Activated CD4-positive, CD25-positive, alpha-beta regulatory T cell (primary cell): ENCODE measurements at regions not wholly inside any gene's neighbourhood (a gene's known extent, or its start where the extent isn't known, plus 50 kb on each side); places are given as distances from the start of the nearest gene placed in this dataset.
"Not testable (repeated sequence)": the region's sequence is repeated elsewhere in the genome, so short reads cannot be mapped to it uniquely, and the experiment has no call there.

ENCODE experiments used
- DNase-seq, 4 experiments: peaks; one replicate each; lab custom pipeline; 2025; lab: John Stamatoyannopoulos, UW

- no peak for DNase-seq
Measured at GRCh38 chr7:121521711-121522400, 125.7 kb upstream of the FAM3C start.

DNA sequence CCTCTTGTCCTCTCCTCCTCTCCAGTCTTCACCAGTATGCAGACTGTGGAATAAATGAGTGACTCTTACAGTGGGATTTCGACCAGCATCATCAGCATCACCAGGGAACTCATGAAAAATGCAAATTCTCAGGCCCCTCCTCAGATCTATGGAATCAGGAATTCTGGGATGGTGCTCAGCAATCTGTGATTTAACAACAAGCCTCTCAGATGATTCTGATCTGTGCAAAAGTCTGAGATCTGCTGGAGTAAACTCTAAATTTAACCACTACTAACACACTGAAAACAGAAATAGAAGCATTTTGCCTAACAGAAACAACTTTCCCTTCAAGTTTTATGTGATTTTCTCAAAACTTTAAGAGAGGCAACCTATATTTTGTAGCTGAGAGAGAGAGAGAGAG, 124.8 kb upstream of the FAM3C start:
- no peak for DNase-seq

DNA sequence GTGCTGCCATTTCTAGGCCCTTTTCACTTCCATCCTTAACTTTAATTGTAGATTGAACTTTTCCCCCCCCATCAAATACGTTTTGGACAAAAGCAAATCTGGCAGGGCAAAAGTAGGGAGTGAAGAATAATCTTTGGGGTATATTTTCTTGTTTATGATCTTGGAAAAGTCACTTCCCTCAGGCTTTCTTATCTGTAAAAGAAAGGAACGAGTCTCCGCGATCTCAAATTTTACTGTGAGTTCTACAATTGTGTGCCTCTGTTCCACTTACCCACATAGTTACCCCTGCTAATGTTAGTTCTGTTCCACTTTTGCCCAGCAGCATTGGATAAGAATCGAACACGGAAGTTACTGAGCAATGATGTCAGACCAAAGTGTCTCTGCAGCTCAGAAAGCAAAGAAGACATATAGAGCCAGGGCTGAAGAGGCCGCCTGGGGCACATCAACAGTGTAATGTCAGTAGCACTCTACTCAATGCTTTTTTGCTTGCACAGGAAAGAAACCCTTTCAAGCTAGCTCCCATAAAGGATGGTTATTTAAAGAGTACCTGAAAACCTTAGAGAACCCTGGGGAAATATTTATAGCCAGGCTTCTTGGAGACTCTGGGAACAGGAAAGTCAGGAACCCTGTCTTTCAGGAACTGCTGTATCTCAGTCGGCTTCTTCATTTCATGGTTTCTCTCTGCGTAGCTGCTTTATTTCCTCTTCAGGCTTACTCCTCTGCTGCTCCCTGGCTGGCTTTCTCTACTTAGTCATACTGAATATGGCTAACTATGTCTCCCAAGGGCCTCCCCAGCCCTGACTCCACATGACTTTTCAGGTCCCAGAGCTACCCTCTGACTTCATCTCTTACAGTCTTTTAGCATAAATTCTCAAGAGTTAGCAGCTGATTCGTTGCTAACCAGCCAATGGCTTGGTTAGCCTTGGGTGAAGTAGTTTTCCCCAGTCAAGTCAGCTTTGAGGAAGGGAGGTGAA, 123.7 kb upstream of the FAM3C start:
- no peak for DNase-seq

GRCh38 chr7:121517591-121517990, 121.5 kb upstream of the FAM3C start:
- no peak for DNase-seq

GRCh38 chr7:121516821-121517220, 120.7 kb upstream of the FAM3C start:
- DNase-seq, result no peak

DNA sequence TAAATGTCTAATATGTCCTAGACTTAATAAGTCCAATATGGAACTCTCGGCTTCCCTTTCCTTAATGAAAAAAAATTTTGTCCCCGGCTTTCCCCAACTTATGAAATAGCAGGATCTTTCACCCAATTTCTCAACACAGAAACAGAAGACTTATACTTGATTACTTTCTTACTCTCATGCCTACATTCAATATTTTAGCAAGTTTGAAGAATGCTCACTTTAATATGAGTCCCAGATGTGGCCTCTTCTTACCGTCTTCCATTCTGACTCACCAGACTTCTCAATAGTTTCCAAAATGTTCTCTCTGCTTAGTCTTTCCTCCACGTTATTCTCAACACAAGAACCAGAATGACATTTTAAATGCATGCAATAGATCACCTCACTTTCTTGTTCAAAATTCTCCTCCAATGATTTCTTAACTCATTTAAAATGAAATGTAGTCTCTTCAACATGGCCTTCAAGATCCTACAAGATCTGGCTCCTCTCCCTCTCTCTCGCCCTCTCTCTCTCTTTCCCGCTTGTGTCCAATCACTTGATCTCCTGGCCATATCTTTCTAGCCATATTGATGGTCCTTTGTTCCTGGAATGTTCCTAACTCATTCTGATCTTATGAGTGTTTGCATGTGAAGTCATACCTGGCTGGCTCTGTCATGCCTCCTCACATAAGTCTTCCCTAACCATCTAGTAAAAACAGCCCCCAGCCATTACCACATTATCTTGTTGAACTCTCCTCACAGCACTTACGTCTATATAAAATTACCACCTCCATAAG, 119.7 kb upstream of the FAM3C start:
- DNase-seq, result no peak

GRCh38 chr7:121515229-121515628, 119.1 kb upstream of the FAM3C start:
- no peak for DNase-seq

DNA sequence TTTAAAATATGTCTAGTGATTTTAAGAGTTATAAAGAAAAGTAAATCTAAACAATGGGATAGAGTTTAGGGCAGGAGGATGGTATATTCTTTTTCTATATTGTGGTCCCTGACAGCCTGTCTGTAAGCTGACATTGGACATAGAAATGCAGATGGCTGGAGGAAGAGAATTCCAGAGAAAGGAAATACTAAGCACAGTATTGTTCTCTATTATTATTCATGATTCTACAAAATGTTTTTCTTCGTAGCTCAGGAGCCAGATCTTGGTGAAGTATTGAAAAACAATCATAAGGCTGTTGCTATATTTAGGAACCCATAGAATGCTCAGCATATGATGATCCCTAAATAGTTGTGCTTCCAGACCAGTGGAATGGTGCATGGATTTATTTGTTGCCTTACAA, 117.0 kb upstream of the FAM3C start:
- DNase-seq, result no peak

DNA sequence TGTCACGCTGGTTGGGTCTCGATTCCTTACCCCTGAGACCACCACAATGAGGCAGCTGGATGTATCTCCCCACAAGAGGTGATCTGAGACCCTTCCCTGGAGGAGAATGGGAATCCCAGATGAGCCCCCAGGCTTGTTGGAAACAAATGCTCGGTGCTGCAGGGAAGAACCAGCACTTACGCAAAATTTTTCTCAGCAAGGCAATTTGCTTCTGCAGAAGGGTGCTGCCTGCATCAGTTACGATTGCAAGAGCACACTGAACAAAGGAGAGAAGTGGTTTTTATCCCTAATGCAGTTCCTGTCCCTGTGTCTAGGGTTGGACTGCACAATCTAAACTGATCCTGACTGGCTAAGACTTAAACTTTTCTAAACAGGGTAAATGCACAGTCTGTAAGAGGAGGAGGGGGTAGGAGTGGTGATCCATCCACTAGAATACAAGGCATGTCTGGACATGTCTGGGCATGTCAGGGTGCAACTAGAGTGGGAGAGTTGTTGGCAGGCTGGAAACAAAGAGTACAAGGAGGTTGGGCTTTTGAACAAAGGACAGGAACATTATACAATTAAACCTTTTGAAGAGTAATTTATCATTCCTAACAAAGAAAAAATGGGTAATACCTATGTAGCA, 114.9 kb upstream of the FAM3C start:
- DNase-seq, result no peak

DNA sequence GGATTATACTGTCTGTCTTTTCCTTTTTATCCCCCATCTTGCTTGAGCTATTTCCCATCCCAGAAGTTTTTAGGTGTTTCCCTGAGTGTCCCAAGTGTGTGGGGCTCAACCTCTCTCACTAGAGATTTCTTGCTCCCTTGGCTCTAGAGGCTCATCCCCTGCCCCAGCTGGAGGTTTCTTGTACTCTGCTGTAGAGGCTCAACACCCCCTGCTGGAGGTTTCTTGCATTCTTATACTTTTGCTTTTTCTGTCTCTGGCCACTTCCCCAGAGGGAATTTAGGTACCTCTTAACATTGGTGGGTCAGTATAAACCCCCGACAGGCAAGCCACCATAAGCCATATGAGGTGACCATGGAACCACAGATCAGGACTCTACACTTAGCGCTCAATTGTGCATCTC, 114.2 kb upstream of the FAM3C start:
- DNase-seq, result no peak

- DNase-seq, result no peak
Measured at GRCh38 chr7:121505540-121506182, 109.6 kb upstream of the FAM3C start.

GRCh38 chr7:121505021-121505420, 108.9 kb upstream of the FAM3C start:
- no peak for DNase-seq

DNA sequence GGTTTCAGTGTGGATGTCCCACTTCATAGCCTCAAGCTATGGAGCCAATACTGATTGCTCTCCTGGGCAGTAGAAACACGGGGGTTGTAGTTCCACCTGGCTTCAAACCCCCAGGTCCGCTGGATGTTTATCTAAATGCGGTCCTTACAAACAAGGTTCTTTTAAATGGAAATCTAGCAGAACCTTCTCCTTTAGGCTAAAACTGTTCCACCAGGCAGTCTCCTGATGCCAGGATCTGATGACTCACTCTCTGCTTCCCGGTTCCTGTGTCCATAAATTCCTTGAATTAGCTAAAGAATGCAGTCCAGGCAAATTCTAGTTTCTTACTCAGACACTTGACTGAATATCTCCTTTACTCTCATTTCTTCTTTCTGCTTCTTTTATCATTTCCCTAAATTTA, 108.4 kb upstream of the FAM3C start:
- DNase-seq, result no peak

DNA sequence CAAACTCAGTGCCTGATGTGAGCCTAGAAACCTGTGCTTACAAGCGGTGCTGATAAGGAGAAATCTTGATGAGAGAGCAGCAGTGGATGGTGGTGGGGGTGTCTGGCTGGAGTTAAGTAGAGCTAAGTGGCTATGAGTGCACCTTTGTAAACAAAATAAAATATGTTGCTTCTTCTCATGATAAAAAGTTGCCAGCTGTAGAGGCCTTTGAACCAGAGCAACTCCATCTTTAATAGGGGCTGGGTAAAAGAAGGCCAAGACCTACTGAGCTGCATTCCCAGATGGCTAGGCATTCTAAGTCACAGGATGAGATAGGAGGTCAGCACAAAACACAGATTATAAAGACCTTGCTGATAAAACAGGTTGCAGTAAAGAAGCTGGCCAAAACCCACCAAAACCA, 107.6 kb upstream of the FAM3C start:
- no peak for DNase-seq

DNA sequence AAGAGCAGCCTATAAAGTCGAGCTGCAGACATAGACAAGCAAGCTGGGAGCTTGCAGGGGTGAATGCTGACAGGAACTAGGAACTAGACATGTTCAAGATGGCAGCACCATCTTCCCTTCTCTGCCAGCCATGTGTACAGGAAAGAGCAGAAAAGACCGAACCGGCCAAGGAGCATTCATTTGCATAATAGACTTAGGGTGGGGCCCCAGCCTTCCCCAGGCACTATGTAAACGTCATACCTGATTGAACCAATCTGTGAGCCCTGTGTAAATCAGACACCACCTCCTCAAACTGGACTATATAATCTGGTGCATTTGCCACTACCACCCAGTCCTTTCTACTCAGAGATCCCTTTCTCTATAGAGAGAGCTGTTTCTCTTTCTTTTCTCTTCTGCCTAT, 106.9 kb upstream of the FAM3C start:
- no peak for DNase-seq

DNA sequence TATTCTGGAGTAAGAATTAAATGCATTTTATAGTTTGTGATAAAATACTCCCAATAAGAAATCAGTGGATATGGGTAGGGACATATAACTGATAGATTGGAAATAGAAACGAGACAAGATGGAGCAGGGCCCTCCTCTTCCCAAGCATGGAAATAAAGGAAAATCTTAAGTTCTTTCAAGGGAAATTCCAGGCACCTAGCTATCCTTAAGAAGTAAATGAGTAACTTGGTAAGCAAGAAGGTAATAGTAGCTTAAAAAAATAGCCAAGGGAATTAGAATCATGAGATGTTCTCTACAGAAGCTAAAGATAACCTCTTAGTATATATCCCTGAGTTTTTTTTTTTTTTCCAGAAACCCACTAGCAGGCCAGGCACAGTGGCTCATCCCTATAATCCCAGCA, 105.5 kb upstream of the FAM3C start:
- DNase-seq, result no peak

- DNase-seq, result no peak
Measured at GRCh38 chr7:121500360-121501058, 104.4 kb upstream of the FAM3C start.

DNA sequence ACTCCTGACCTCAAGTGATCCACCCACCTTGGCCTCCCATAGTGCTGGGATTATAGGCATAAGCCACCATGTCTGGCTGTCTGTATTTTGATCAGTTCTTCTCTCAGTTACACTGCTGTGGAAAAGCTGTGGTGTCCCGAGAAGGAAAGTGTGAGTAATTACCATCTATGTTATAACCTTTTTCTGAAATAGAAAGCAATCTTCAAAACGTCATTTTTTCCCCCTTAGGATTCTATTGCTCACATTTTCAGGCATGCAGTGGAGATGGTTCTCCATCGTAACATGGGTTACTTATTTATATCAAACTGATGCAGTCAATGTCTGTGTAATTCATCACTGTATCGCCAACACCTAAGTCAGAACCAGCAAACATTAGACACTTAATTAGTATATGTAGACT, 103.5 kb upstream of the FAM3C start:
- no peak for DNase-seq

DNA sequence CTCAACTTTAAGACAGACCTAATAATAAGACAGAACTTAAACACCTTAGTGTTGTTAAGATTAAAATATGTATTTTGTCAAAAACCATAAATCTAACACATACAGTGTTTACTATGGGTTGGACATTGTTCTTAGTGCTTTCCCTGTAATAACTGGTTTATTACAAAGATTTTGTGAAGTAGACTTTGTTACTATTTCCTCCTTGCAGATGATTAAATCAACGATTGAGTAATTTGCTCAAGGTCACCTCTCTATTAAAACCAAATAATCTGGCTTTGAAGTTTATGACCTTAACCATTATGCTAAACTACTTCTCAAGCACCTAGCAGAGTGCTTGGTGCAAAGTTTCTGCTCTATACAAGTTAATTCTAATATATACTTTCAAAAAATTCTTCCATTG, 102.7 kb upstream of the FAM3C start:
- no peak for DNase-seq

- not testable (repeated sequence) for DNase-seq
Measured at GRCh38 chr7:121497545-121497944, 101.4 kb upstream of the FAM3C start.

DNA sequence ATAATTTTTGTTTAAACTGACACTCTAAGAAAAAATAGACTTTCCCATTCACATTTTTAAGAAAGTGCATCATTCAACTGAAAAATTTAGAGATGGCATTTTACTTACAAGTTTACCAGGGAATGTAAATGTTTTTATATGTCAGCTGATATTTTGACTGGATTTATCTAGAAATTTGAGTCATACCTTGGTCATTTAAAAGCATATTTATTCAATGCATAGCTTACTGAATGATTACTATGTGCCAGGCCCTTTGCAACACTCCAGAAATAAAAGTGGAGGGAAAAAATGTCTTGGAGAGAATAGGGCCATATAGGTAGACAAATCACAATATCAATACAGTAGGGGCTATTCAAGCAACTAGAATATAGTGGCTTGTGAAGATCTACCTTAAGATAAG, 98.4 kb upstream of the FAM3C start:
- no peak for DNase-seq
